ENCODE measurements at regions not wholly inside any gene's neighbourhood (a gene's known extent, or its start where the extent isn't known, plus 50 kb on each side); places are given as distances from the start of the nearest gene placed in this dataset.

DNA sequence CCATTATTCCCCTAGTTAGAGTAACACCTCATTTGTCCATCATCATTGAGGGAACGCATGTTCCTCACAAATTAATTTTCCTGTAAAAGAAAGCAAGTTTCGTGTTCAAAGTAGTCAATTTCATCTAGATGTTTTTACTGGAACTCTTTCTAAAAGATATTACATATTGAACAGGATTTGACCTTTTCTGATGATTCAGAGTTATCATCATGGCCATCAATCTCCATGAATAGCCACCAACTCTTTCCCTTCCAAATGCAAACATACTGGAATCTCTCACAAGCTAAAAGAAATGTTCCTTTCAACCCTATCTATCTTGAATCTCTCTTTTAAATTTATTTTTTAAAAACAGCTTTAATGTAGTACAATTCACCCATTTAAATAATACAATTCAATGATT lies 263.1 kb upstream of the FAR2 start:
- no peak for DNase-seq

- DNase-seq, result no peak
Measured at GRCh38 chr12:28887461-28887990, 261.6 kb upstream of the FAR2 start.

DNA sequence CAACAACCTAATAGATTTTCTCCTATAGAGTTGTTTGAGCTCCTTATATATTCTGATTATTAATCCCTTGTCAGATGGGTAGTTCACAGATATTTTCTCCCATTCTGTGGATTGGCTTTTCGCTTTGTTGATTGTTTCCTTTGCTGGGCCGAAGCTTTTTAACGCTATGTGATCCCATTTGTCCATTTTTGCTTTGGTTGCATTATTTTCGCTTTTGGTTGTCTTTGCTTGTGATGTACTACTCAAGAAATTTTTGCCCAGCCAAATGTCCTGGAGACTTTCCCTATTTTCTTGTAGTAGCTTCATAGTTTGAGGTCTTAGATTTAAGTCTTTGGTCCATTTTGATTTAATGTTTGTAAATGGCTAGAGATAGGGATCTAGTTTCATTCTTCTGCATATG lies 258.4 kb upstream of the FAR2 start:
- no peak for DNase-seq

- no peak for DNase-seq
Measured at GRCh38 chr12:28891126-28891525, 258.0 kb upstream of the FAR2 start.

DNA sequence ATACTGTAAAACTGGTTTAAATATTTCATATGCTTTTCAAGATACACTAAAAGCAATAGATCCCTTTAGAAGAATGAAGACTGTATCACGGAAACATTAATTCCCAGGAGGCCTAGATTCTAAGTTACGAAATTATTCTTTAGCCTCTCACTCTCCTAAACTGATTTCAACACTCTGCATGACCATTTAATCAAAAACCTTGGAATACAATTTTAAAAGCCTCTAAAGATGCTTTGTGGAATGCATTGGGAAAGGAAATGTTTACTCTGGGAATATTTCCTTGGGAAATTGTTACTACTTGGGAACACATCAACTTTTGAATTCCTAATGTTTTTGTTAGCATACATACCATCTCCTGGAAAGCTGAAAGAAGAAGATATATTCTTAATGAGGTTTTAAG lies 255.7 kb upstream of the FAR2 start:
- no peak for DNase-seq

- no peak for DNase-seq
Measured at GRCh38 chr12:28893856-28894255, 255.2 kb upstream of the FAR2 start.

DNA sequence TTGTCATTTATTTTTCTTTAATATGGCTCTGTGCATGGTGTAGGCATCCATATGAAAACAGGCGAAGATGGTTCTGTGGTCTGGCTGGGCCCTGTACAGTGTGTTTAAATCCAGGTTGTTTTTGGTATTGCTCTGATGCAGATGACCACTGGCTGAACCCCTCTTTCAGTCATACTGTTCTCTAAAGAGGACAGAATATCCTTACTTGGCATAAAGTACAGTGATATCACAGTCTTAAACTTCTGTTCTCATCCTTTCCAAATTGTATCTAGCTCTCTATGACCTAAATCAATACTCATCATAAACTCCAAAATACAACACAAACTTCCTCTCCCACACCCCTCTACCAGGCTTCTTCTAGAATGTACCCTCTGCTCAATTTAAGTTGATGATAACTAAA lies 252.7 kb upstream of the FAR2 start:
- no peak for DNase-seq

DNA sequence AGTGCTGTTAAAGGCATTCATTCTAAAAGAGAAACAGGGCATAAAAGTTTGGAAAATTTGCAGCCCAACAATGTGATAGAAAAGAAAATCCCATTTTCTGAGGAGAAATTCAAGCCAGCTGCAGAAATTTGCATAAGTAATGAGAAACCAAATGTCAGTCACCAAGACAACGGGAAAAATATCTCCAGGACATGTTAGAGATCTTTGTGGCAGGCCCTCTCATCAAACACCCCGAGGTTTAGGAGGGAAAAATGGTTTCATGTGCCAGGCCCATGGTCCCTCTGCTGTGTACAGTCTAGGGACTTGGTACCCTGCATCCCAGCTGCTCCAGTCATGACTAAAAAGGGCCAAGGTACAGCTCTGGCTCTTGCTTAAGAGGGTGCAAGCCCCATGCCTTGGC lies 251.0 kb upstream of the FAR2 start:
- DNase-seq, result no peak

- DNase-seq, result no peak
Measured at GRCh38 chr12:28899951-28900350, 249.1 kb upstream of the FAR2 start.

GRCh38 chr12:28905220-28905955 lies 243.7 kb upstream of the FAR2 start:
- DNase-seq, result no peak

DNA sequence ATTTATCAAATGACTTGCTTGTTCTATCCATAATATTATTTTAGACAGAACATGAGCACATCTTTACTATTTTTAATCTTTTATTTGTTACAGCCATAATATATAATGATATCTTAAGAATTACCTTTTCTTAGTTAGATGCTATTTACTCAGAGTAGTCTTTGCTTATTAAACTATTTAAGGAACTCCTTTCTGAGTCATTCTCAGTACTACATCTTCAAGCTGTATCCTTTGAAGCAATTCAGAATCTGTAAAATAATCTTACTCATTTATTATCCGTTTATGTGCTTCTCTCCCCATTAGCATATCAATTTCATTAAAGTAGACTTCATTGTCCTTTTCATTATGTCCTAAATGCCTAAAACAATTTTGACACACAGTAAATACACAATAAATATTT lies 240.4 kb upstream of the FAR2 start:
- no peak for DNase-seq

- no peak for DNase-seq
Measured at GRCh38 chr12:28909291-28909690, 239.8 kb upstream of the FAR2 start.

GRCh38 chr12:28925719-28926376 lies 223.2 kb upstream of the FAR2 start:
- DNase-seq, result no peak

DNA sequence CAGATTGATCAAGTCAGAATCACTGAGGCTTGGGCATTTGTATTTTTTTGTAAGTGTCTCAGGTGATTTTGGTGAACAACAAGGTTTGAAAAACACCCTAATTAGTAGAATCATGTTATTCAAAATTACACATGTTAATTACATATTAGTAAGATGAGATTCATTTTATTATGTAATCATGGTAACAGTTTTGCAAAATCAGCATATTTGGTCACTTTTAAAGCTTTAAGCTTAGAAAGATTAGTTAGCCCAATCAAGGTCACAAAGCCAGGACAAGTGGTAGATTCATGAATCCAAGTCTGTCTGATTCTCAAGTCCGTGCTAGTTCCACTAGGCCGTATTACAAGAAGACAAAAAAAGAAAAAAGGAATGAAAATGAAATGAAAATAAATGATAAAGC lies 218.4 kb upstream of the FAR2 start:
- DNase-seq, result no peak

- no peak for DNase-seq
Measured at GRCh38 chr12:28933176-28933575, 215.9 kb upstream of the FAR2 start.

DNA sequence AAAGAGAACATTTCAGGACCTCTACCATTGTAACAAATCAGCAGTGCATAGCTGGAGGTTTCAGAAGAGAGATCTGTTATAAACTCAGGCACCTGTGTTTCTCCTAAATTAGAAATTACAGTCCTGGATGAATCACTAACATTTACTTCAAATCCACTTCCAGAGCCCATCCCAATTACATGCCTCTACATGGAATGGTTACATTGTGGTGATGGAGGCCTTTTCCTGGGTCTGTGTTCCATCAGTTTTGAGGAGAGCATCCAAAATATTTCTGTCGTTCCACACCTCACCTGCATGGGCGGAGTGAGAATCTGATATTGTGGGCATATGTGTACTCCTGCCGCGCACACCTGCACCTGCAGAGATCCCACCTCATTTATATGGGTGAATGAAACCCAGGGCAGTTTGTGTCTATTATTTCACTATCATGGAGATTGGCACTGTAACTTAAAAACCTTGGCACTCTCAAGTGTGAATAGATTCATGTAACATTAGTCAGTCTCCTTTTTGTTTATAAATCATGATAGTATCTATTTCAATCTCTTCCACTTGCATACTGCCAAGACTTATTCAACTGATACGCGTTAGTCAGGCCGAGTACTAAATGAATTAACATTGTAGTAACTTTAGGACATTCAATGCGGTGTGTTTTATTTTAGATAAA lies 215.1 kb upstream of the FAR2 start:
- DNase-seq, result no peak

- DNase-seq, result no peak
Measured at GRCh38 chr12:28936221-28936620, 212.9 kb upstream of the FAR2 start.

- no peak for DNase-seq
Measured at GRCh38 chr12:28936711-28937110, 212.4 kb upstream of the FAR2 start.

GRCh38 chr12:28937196-28937595 lies 211.9 kb upstream of the FAR2 start:
- DNase-seq, result no peak

GRCh38 chr12:28938056-28938455 lies 211.0 kb upstream of the FAR2 start:
- no peak for DNase-seq

GRCh38 chr12:28938581-28939235 lies 210.4 kb upstream of the FAR2 start:
- no peak for DNase-seq

- no peak for DNase-seq
Measured at GRCh38 chr12:28939427-28939826, 209.7 kb upstream of the FAR2 start.

- DNase-seq, result no peak
Measured at GRCh38 chr12:28941248-28941647, 207.8 kb upstream of the FAR2 start.

GRCh38 chr12:28946361-28946760 lies 202.7 kb upstream of the FAR2 start:
- DNase-seq, result no peak
